GM12892 (cell line): ENCODE measurements at regions not wholly inside any gene's neighbourhood (a gene's known extent, or its start where the extent isn't known, plus 50 kb on each side); places are given as distances from the start of the nearest gene placed in this dataset.
"Not testable (repeated sequence)": the region's sequence is repeated elsewhere in the genome, so short reads cannot be mapped to it uniquely, and the experiment has no call there.

Source experiments
- POLR2A ChIP-seq: IDR thresholded peaks from 2 replicates; pipeline ENCODE4 v1.6.1; 2011; ENCODE audit warnings: low read depth, low read length, control low read depth
- POLR2AphosphoS5 ChIP-seq: IDR thresholded peaks from 2 replicates; pipeline ENCODE4 v1.6.1; 2011; ENCODE audit warnings: low read depth, low read length, control low read depth
- TAF1 ChIP-seq: IDR thresholded peaks from 2 replicates; pipeline ENCODE4 v1.6.1; 2011; ENCODE audit warnings: low read depth, mild to moderate bottlenecking, control low read depth, low read length, borderline replicate concordance

DNA sequence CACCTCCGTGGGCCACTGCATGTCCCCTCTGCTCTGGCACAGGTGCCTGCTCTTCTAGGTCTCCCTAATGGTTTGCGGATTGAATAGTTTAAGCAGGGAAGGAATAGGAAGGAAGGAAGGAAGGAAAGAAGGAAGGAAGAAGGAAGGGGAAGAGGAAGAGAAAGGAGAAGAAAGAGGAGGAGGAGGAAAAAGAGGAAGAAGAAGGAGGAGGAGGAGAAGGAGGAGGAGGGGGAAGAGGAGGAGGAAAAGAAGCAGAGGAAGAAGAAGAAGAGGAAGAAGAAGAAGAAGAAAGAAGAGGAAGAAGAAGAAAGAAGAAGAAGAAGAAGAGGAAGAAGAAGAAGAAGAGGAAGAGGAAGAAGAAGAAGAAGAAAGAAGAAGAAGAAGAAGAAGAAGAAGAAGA lies 376.8 kb upstream of the PODXL start:
- TF ChIP-seq POLR2AphosphoS5, POLR2A, TAF1: not testable (repeated sequence)
